Ovary (tissue), 3 donors: ENCODE measurements at regions not wholly inside any gene's neighbourhood (a gene's known extent, or its start where the extent isn't known, plus 50 kb on each side); places are given as distances from the start of the nearest gene placed in this dataset.

Experiments
- EP300 ChIP-seq: sonication (generic); formaldehyde crosslinking; IDR thresholded peaks from one replicate; pipeline ENCODE4 v1.6.1; 2017; ENCODE audit warnings: antibody characterized with exemption
- TF ChIP-seq, protein P1 (sequence below), 3 donors: fragments of 450-650 bp in 2 of 3; fragments of 200-600 bp in 1 of 3; IDR thresholded peaks; one replicate each; pipeline versions ENCODE4 v1.5.1 to v1.8.0; 2016 to 2022; ENCODE audit warnings: antibody characterized with exemption in 3 of 3, mild to moderate bottlenecking in 1 of 3
- donor health status: DM: no; HTN: no; CAD: no.

DNA sequence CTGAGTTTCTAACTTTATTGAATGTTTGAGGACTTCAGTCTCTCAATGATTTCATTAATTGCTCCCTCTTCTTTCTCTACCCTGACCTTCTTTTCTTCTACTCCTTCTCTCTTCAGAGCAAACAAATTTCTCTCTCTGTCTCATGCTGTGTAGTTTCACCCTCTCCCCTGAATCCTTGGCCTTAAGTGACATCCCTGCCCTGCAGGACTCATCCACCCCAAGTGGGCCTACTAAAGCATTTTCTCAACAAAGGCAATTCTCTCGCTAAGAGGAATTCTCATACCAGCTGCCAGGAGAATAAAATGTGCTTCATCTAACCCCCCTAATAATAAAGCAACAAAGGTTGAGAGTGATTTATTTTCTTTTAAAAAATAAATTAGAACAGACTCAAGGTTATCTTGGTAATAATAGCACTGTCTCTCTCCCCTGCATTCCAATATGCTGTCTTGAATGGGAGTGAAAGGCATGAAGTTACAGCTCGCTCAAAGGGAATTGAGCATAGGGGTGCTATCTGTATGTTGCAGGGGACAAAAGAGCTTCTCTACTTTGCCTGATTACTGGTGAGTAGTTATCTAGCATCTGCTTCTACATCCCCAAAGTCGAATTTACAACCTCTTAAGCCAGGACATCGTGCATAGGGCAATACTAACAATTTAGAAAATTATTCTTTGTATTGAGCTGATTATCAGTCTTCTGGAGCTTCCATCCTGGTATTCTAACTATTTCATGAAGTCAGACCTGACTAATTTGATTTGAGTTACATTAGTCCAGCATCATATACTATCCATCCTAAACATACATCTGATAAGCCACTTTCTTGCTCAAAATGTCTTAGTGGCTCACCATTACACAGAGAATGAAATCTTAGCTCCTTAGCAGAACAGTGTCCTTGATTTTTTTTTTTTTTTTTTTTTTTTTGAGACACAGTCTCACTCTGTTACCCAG is 76.9 kb upstream of the DNAJC19 start:
- TF ChIP-seq, protein P1, sequence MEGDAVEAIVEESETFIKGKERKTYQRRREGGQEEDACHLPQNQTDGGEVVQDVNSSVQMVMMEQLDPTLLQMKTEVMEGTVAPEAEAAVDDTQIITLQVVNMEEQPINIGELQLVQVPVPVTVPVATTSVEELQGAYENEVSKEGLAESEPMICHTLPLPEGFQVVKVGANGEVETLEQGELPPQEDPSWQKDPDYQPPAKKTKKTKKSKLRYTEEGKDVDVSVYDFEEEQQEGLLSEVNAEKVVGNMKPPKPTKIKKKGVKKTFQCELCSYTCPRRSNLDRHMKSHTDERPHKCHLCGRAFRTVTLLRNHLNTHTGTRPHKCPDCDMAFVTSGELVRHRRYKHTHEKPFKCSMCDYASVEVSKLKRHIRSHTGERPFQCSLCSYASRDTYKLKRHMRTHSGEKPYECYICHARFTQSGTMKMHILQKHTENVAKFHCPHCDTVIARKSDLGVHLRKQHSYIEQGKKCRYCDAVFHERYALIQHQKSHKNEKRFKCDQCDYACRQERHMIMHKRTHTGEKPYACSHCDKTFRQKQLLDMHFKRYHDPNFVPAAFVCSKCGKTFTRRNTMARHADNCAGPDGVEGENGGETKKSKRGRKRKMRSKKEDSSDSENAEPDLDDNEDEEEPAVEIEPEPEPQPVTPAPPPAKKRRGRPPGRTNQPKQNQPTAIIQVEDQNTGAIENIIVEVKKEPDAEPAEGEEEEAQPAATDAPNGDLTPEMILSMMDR (IDR thresholded peaks at IDR 0.05), result no peak
- TF ChIP-seq EP300, result no peak
